Loucy (cell line): ENCODE measurements at regions not wholly inside any gene's neighbourhood (a gene's known extent, or its start where the extent isn't known, plus 50 kb on each side); places are given as distances from the start of the nearest gene placed in this dataset.

Experiments
- H2AFZ ChIP-seq: fragments of 200-600 bp; sonication (generic); 2 replicates; pipeline ENCODE4 v1.6.0; 2016; ENCODE audit warnings: antibody characterized with exemption, mild to moderate bottlenecking, low read length, moderate library complexity
- H3F3A ChIP-seq: fragments of 200-600 bp; 2 replicates; pipeline ENCODE4 v1.6.0; 2016; ENCODE audit warnings: antibody characterized with exemption, low read depth, mild to moderate bottlenecking
- H3K27me3 ChIP-seq: fragments of 200-600 bp; sonication (generic); 2 replicates; pipeline ENCODE4 v1.6.1; 2014; ENCODE audit warnings: low read length, mild to moderate bottlenecking; ENCODE audit not compliant: insufficient read depth, poor library complexity, severe bottlenecking
- H3K36me3 ChIP-seq: fragments of 200-600 bp; sonication (generic); 2 replicates; pipeline ENCODE4 v1.6.1; 2016; ENCODE audit warnings: low read length; ENCODE audit not compliant: insufficient read depth
- H3K4me1 ChIP-seq: fragments of 200-600 bp; sonication (generic); 2 replicates; pipeline ENCODE4 v1.5.1; 2014; ENCODE audit warnings: low read length, mild to moderate bottlenecking; ENCODE audit not compliant: insufficient read depth, poor library complexity, severe bottlenecking
- H3K4me2 ChIP-seq: fragments of 200-600 bp; sonication (generic); 2 replicates; pipeline ENCODE4 v1.6.0; 2014; ENCODE audit warnings: antibody characterized with exemption, low read length, low read depth, mild to moderate bottlenecking; ENCODE audit not compliant: poor library complexity, severe bottlenecking
- H3K4me3 ChIP-seq: fragments of 200-600 bp; sonication (generic); 2 replicates; pipeline ENCODE4 v1.5.1; 2014; ENCODE audit warnings: low read length, mild to moderate bottlenecking, mixed read lengths; ENCODE audit not compliant: poor library complexity, severe bottlenecking
- H3K79me2 ChIP-seq: fragments of 200-600 bp; sonication (generic); 2 replicates; pipeline ENCODE4 v1.6.1; 2014; ENCODE audit warnings: low read length; ENCODE audit not compliant: insufficient read depth
- H3K9ac ChIP-seq: fragments of 200-600 bp; sonication (generic); 2 replicates; pipeline ENCODE4 v1.6.0; 2014; ENCODE audit warnings: mild to moderate bottlenecking, low read depth, low read length, moderate library complexity; ENCODE audit not compliant: poor library complexity, severe bottlenecking
- H3K9me2 ChIP-seq: fragments of 200-600 bp; sonication (generic); replicated peaks from 2 replicates; pipeline ENCODE4 v1.6.1; 2016; ENCODE audit warnings: low read depth, low read length, mixed read lengths
- H3K9me3 ChIP-seq: fragments of 200-600 bp; sonication (generic); 2 replicates; pipeline ENCODE4 v1.6.1; 2014; ENCODE audit warnings: mild to moderate bottlenecking, antibody characterized with exemption, low read length, low read depth; ENCODE audit not compliant: insufficient read depth
- H4K20me1 ChIP-seq: fragments of 200-600 bp; sonication (generic); 2 replicates; pipeline ENCODE4 v1.6.0; 2014; ENCODE audit warnings: antibody characterized with exemption, low read length, mild to moderate bottlenecking; ENCODE audit not compliant: insufficient read depth, poor library complexity, severe bottlenecking
- EZH2phosphoT487 ChIP-seq: fragments of 200-600 bp; IDR thresholded peaks from 2 replicates; pipeline ENCODE4 v1.6.1; 2018; ENCODE audit warnings: antibody characterized with exemption, mild to moderate bottlenecking, moderate library complexity, borderline replicate concordance
- TF ChIP-seq, protein P1 (sequence below): fragments of 200-600 bp; sonication (generic); conservative IDR thresholded peaks from 2 replicates; pipeline ENCODE4 v1.5.1; 2014; ENCODE audit warnings: mild to moderate bottlenecking, antibody characterized with exemption, low read length

DNA sequence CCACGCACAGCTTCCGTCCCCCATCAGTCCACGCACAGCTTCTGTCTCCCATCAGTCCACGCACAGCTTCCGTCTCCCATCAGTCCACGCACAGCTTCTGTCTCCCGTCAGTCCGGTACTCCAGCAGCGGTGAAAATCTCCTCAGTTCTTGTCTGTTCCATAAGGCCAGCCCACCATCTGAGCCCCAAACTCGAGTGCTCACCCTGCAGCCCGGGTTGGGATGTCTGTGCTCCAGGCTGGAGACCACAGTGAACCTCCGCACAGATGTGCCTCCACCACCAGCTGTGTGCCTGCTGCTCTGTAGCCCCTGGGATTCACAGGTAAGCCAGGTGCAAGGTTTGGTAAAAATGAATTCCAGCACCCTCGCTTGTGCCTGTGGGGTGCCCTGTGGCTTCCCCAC lies 258.6 kb downstream of the NPHP4 start:
- Histone ChIP-seq H4K20me1 (no peaks in the 10 kb centered on the region), H3K4me2 (no peak overlapping the region), H3K4me3 (no peak overlapping the region), H3F3A (no peaks in the 10 kb centered on the region), H3K9ac (no peak overlapping the region), H3K9me2 (no peaks in the 10 kb centered on the region), H3K27me3 (no peaks in the 10 kb centered on the region), H2AFZ (no peak overlapping the region), H3K79me2 (no peaks in the 10 kb centered on the region), H3K4me1 (no peaks in the 10 kb centered on the region), H3K9me3 (no peaks in the 10 kb centered on the region), H3K36me3 (no peaks in the 10 kb centered on the region)
- TF ChIP-seq EZH2phosphoT487 = no peak
- TF ChIP-seq, protein P1, sequence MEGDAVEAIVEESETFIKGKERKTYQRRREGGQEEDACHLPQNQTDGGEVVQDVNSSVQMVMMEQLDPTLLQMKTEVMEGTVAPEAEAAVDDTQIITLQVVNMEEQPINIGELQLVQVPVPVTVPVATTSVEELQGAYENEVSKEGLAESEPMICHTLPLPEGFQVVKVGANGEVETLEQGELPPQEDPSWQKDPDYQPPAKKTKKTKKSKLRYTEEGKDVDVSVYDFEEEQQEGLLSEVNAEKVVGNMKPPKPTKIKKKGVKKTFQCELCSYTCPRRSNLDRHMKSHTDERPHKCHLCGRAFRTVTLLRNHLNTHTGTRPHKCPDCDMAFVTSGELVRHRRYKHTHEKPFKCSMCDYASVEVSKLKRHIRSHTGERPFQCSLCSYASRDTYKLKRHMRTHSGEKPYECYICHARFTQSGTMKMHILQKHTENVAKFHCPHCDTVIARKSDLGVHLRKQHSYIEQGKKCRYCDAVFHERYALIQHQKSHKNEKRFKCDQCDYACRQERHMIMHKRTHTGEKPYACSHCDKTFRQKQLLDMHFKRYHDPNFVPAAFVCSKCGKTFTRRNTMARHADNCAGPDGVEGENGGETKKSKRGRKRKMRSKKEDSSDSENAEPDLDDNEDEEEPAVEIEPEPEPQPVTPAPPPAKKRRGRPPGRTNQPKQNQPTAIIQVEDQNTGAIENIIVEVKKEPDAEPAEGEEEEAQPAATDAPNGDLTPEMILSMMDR = no peak

DNA sequence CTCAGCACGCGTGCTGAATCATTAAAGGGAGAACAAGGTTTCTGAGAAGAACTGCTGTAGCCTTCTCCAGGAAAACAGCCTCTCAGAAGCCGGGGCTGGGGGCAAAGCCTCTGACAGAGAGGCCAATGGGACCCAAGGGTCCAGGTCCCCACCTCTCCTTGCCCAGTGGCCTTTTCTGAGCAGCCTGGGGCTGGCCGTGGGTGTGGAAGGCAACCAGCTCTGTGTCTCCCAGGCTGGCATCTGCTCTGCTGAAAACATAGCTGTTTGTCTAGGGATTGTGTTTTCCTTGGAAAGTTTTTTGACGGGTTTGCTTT lies 261.2 kb downstream of the NPHP4 start:
- H3K4me2 ChIP-seq = no peak overlapping the region
- no peaks in the 10 kb centered on the region for H3K36me3 ChIP-seq
- H3K27me3 ChIP-seq = no peaks in the 10 kb centered on the region

DNA sequence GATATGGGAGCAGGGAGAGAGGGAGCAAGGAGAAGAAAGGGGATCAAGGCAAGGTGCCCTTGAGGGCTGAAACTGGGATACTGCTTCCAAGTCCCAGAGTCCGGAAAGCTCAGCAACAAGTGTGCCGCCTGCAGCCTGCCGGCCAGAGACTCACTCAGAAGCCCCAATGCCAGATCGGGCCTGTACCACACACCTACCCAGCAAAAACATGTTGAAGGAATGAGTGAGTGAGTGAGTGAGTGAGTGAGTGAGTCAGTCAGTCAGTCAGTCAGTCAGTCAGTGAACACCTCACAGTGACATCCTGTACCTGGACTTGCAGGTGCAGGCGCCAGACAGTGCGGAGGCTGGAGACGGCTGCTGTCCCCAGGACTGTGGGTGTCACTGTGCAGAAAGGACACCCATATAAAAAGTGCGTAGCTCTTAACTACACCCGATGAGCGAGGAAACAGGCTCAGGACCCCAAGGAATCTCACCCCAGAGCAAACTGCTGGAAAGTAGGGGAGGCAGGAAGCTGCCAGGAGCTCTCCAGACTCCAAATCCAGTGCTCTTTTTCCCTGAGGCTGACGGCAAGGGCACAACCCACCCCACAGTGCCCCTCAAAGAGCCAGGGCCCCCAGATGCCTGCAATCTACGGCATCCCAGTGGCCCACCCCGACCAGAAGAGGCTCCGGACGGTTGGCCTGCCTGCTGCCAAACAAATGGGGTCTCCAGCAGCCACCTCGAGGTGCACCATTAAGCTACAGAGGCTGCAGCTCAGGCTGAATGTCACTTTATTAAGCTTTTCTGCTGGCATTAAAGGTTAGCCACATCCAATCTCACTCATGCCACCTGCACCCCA lies 261.7 kb downstream of the NPHP4 start:
- no peaks in the 10 kb centered on the region for H4K20me1 ChIP-seq

More for the DNA sequence above, 261.2 kb downstream of the NPHP4 start:
- Histone ChIP-seq H3K4me1 (no peaks in the 10 kb centered on the region), H3F3A (no peaks in the 10 kb centered on the region), H4K20me1 (no peaks in the 10 kb centered on the region), H2AFZ (no peak overlapping the region), H3K9me3 (no peaks in the 10 kb centered on the region), H3K9ac (no peak overlapping the region), H3K4me3 (no peak overlapping the region), H3K9me2 (no peaks in the 10 kb centered on the region), H3K79me2 (no peaks in the 10 kb centered on the region)
- no peak for TF ChIP-seq EZH2phosphoT487
- TF ChIP-seq, protein P1 = no peak

More for the DNA sequence above, 261.7 kb downstream of the NPHP4 start:
- Histone ChIP-seq H3K4me2 (no peak overlapping the region), H3K9ac (no peak overlapping the region), H3K27me3 (no peaks in the 10 kb centered on the region), H3K9me2 (no peaks in the 10 kb centered on the region), H3F3A (no peaks in the 10 kb centered on the region), H3K4me1 (no peaks in the 10 kb centered on the region), H3K36me3 (no peaks in the 10 kb centered on the region), H3K4me3 (no peak overlapping the region), H2AFZ (no peak overlapping the region), H3K9me3 (no peaks in the 10 kb centered on the region), H3K79me2 (no peaks in the 10 kb centered on the region)
- TF ChIP-seq, protein P1 = no peak
- no peak for TF ChIP-seq EZH2phosphoT487
